GM21825 (cell line): ENCODE measurements at regions not wholly inside any gene's neighbourhood (a gene's known extent, or its start where the extent isn't known, plus 50 kb on each side); places are given as distances from the start of the nearest gene placed in this dataset.
"Not testable (repeated sequence)": the region's sequence is repeated elsewhere in the genome, so short reads cannot be mapped to it uniquely, and the experiment has no call there.

Experiments used
- ATAC-seq: cut with Tn5 transposase; IDR thresholded peaks from one replicate; pipeline ENCODE4 v1.9.1; 2021; ENCODE audit warnings: mild to moderate bottlenecking, moderate library complexity; ENCODE audit not compliant: unreplicated experiment

DNA sequence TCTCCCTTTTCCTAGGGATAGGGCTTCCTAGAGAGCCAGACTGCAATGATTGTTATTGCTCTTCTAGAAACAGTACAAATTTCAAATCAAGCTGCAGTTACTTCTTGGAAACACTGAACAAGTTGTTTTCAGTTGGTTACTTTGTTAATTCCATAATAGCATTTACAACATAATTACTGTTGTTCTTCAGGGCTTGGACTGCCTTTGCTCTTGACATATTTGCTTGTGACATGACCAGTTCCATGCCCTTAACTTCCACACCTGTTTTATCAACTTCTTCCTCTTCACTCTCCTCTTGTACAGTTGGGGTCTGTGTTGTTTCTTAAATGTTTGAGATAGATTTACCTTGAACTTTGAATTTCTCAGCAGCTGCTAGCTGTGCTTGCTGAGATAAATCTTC lies 104.4 kb downstream of the SEC23IP start:
- no peak for ATAC-seq

- no peak for ATAC-seq
Observed at GRCh38 chr10:119997429-119997828, 104.9 kb downstream of the SEC23IP start.

DNA sequence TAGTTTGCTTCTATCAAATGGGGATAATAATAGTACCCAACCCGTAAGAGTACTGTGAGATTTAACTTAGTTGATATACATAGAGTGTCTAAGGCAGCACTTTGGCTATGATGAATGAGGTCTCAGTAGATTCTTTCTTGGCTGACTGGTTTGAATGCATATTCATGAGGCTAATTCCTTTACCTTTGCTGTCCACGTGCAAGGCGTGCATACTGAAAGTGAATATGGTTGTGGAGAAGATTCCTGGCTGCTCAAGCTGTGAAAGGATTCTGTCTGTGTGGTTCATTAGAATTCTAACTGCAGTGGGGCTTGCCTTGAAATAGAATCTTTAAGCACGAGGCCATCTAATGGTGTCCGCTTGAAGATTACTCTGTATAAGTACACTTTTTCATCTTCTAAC lies 110.3 kb downstream of the SEC23IP start:
- no peak for ATAC-seq

GRCh38 chr10:120005207-120006201 lies 113.0 kb downstream of the SEC23IP start:
- no peak for ATAC-seq

DNA sequence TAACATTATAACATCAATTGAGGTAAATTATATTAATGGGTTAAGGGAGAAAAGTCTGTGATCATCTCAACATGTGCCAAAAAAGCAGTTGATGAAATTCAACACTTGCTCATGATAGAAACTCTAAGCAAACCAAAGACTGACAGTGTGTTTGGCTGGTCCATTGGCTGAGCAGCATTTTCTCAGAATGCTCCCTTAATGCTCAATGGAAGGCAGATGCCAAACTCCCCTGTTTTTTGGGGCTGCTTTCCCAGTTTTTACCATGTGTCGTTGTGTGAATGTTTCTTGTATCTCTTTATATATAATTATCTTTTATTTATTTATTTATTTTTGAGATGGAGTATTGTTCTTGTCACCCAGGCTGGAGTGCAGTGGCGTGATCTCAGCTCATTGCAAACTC lies 114.7 kb downstream of the SEC23IP start:
- no peak for ATAC-seq

- ATAC-seq: no peak
Observed at GRCh38 chr10:120011359-120012130, 119.0 kb downstream of the SEC23IP start.

GRCh38 chr10:120012131-120012400 lies 119.5 kb downstream of the SEC23IP start:
- ATAC-seq: no peak

GRCh38 chr10:120012566-120012965 lies 120.0 kb downstream of the SEC23IP start:
- no peak for ATAC-seq

- ATAC-seq: no peak
Observed at GRCh38 chr10:120014031-120014430, 121.5 kb downstream of the SEC23IP start.

DNA sequence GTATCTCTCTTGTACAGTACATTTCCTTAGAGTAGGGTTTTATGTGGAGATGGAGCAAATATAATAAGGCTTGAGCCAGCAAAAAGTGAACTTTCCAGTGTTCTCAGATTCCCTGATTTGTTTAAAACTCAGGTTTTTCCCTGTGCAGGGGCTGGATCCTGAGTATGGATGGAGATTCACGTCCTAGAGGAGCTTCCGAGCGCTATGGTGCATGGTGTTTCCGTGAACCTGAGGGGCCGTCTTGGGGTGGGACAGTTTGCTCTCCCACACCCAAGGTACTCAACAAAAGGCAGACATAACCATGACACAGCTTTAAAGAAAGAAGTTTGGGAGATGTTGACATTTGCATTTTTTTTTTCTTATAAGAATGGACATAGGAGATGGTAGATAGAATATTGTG lies 122.5 kb downstream of the SEC23IP start:
- ATAC-seq: no peak

DNA sequence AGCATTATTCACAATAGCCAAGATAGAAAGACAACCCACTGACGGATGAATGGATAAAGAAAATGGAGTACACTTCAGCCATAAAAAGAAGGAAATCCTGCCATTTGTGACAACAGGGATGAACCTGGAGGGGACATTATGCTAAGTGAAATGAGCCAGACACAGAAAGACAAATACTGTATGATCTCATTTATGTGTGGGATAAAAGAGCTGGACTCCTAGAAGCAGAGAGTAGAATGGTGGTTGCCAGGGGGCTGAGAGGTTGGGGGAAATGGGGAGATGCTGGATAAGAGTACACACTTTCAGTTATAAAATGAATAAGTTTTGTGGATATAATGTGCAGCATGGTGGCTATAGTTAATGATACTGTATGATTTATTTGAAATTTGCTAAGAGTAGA lies 124.4 kb downstream of the SEC23IP start:
- no peak for ATAC-seq

- ATAC-seq: no peak
Observed at GRCh38 chr10:120017733-120018417, 125.3 kb downstream of the SEC23IP start.

DNA sequence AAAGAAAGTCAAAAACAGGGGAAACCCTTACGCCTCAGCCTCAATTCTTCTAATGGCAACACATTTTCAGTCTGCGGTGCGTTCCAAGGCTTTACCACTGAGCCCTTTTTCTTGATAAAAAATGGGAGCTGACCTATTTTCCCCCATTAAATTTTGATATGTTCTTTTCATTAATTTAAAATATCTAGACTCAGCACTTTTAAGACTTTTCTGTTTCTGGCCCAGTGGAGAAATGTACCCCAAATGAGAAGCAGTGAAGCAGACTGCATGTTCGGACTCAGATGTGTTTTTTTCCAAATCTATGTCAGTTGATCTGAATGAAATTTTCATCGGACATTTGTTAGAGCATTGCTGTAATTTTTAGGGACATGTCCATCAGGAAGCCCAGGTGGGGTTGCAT lies 126.2 kb downstream of the SEC23IP start:
- ATAC-seq: no peak

DNA sequence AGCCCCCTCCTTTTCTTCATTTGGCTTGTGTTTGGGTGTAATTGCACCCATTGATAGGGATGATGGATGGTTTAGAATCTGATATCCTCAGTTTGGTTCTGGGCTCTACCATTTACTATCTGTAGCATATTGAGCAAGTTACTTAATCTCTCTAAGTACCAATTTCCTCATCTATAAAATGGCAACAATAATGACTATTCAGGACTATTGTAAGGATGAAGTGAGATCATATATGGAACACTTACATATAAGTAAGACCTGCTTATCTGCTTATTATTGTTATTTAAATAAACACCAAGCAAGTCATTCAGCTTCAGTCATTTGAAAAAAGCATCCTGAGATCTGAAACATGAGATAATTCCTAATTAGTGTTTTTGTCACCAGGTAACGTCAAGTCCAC lies 127.0 kb downstream of the SEC23IP start:
- ATAC-seq: no peak

- ATAC-seq: no peak
Observed at GRCh38 chr10:120022357-120022756, 129.8 kb downstream of the SEC23IP start.

DNA sequence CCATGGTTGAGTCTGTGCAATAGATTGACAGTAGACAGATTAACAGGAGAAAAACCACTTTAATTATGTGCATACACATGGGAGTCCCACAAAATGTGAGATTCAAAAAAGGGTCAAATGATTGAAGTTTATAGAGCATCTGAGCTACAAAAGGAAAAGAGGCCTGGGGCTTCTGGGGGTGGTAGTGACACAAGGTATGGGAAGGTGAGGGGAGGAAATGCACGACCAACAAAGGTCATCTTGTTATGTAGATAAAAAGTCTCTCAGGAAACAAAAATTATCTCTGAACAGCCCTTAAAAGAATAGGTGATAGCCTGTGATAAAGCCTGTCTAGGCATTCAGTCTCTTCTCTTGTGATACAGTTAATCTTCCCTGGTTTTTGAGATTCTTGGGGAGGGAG lies 141.7 kb downstream of the SEC23IP start:
- no peak for ATAC-seq

DNA sequence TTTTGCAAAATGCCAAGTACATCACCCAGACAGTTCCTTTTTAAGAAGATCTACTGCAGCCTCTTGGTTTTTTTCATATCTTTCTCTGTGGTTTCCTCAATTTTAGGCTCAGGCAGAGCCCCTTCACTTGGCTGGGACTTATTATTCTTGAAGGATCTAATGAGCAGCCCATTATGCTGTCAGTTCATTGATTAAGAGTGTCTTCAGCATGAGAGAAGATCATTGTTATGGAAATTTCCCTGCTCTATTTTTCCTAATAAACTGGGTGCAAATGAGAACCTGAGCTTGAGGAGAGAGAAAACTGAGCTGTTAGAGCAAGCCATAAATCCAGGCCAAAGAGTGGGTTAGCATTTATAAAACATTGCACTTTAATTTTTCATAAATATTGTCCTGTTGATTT lies 146.5 kb downstream of the SEC23IP start:
- no peak for ATAC-seq

DNA sequence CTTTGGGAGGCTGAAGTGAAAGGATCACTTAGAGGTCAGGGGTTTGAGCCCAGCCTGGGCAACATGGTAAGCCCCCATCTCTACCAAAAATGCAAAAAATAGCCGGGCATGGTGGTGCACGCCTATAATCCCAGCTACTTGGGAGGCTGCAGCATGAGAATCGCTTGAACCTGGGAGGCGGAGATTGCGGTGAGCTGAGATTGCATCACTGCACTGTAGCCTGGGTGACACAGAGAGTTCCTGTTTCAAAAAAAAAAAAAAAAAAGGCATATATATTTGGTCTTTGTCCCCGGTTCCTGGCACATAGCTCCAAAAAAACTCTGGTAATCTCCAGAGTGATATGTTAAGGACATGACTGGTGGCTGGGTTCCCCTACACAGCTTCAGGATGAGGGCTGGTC lies 147.3 kb downstream of the SEC23IP start:
- ATAC-seq: no peak

GRCh38 chr10:120041807-120042559 lies 149.5 kb downstream of the SEC23IP start:
- ATAC-seq: no peak

DNA sequence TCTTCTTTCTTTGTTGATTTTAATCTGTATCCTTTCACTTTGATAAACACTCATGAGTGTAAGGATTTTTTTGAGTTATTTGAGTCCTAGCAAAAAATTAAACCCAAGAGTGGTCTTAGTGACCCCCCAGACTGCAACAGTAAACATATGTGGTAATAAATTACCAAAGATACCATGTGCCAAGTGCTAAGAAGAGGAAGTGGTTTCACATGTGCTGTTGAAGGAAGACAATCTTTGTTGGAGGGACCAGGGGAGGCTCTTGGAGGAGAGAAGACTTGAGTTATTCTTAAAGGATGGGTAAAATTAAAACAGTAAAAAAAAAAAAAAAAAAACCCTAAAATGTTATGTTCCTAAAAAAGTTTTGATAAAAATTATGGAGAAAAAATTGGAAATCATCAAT lies 150.2 kb downstream of the SEC23IP start:
- ATAC-seq: no peak

DNA sequence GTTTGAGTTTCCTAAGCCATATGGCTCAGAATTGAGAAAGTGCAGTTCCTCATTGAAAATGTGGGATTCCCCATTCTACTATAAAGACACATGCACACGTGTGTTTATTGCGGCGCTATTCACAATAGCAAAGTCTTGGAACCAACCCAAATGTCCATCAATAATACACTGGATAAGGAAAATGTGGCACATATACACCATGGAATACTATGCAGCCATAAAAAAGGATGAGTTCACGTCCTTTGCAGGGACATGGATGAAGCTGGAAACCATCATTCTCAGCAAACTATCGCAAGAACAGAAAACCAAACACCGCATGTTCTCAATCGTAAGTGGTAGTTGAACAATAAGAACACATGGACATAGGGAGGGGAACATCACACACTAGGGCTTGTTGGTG lies 154.8 kb downstream of the SEC23IP start:
- not testable (repeated sequence) for ATAC-seq
